ENCODE measurements at regions not wholly inside any gene's neighbourhood (a gene's known extent, or its start where the extent isn't known, plus 50 kb on each side); places are given as distances from the start of the nearest gene placed in this dataset.

DNA sequence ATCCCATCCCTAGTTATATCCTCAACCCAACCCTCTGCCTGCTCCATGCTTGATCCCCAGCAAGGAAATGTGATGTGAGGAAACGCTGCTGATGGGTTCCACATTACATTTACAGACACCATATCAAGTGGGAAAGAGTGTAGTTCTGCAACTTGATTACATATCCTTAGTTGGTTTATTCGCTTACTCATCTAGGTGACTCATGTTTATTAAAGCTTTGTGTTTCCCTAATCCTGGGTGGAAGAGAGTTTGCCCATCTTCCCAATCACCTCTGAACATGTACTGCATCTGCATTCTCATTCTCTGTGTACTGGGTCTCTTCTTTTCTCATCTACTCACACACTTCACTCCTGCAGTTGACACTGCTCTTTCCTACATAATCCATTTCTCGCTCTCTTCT lies 91.7 kb upstream of the PDZRN3 start:
- TF ChIP-seq, protein P1, sequence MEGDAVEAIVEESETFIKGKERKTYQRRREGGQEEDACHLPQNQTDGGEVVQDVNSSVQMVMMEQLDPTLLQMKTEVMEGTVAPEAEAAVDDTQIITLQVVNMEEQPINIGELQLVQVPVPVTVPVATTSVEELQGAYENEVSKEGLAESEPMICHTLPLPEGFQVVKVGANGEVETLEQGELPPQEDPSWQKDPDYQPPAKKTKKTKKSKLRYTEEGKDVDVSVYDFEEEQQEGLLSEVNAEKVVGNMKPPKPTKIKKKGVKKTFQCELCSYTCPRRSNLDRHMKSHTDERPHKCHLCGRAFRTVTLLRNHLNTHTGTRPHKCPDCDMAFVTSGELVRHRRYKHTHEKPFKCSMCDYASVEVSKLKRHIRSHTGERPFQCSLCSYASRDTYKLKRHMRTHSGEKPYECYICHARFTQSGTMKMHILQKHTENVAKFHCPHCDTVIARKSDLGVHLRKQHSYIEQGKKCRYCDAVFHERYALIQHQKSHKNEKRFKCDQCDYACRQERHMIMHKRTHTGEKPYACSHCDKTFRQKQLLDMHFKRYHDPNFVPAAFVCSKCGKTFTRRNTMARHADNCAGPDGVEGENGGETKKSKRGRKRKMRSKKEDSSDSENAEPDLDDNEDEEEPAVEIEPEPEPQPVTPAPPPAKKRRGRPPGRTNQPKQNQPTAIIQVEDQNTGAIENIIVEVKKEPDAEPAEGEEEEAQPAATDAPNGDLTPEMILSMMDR (IDR thresholded peaks at IDR 0.05), result no peak
- no peak for TF ChIP-seq POLR2A (IDR thresholded peaks at IDR 0.05)

Measured in prostate gland (tissue), 2 donors.